Panc1 (cell line): ENCODE measurements at regions not wholly inside any gene's neighbourhood (a gene's known extent, or its start where the extent isn't known, plus 50 kb on each side); places are given as distances from the start of the nearest gene placed in this dataset.

ENCODE experiments used
- ATAC-seq: fragments of 200-7000 bp; cut with Tn5 transposase; 2 replicates; pipeline ENCODE4 v1.9.1; 2020; ENCODE audit warnings: mild to moderate bottlenecking, moderate library complexity
- BruUV-seq: library from RNA; stranded (reverse); fragments of 400-500 nt; replicated peaks from 2 replicates; lab custom pipeline; 2021; lab: Mats Ljungman, UMichigan
- CTCF ChIA-PET: fragments of 300-600 bp; sonication (Branson Sonifier 250); formaldehyde crosslinking; loops from one replicate; lab custom pipeline; 2022; ENCODE audit warnings: antibody characterized with exemption; lab: Charles Lee
- POLR2A ChIA-PET: fragments of 300-600 bp; sonication (Branson Sonifier 250); formaldehyde crosslinking; loops from one replicate; lab custom pipeline; 2022; ENCODE audit warnings: antibody characterized with exemption; lab: Charles Lee
- DNase-seq: peaks from one replicate; pipeline ENCODE4 v3.0.0-alpha.2; 2010; ENCODE audit warnings: low read depth, low spot score
- H3K27ac ChIP-seq: 2 replicates; pipeline ENCODE4 v1.5.1; 2011; ENCODE audit warnings: mild to moderate bottlenecking, low read length, inconsistent platforms
- H3K27me3 ChIP-seq: fragments of 200-500 bp; sonication (Bioruptor generic); 2 replicates; pipeline ENCODE4 v1.6.0; 2014; ENCODE audit warnings: low read length, inconsistent platforms; ENCODE audit not compliant: control insufficient read depth, insufficient read depth
- H3K36me3 ChIP-seq: fragments of 200-500 bp; sonication (Bioruptor generic); 2 replicates; pipeline ENCODE4 v1.5.1; 2014; ENCODE audit warnings: inconsistent platforms, mild to moderate bottlenecking, low read length, moderate library complexity; ENCODE audit not compliant: control insufficient read depth, insufficient read depth
- H3K4me1 ChIP-seq: 2 replicates; pipeline ENCODE4 v1.5.1; 2011; ENCODE audit warnings: inconsistent platforms, mild to moderate bottlenecking, low read length, moderate library complexity; ENCODE audit not compliant: control insufficient read depth, insufficient read depth
- H3K4me3 ChIP-seq, 2 experiments: 2 replicates each; pipeline ENCODE4 v1.5.1; 2011 to 2012; ENCODE audit warnings: low read depth in 2 of 2, low read length in 2 of 2, mild to moderate bottlenecking in 2 of 2, inconsistent platforms in 1 of 2, moderate library complexity in 1 of 2
- H3K9me3 ChIP-seq: fragments of 200-500 bp; sonication (Bioruptor generic); 2 replicates; pipeline ENCODE4 v1.5.1; 2014; ENCODE audit warnings: low read depth, mild to moderate bottlenecking, inconsistent platforms, low read length, moderate library complexity; ENCODE audit not compliant: control insufficient read depth, insufficient read depth
- POLR2AphosphoS5 ChIP-seq: IDR thresholded peaks from 2 replicates; pipeline ENCODE4 v1.6.1; 2012; ENCODE audit warnings: mild to moderate bottlenecking, low read depth, low read length, moderate library complexity
- SIN3A ChIP-seq: IDR thresholded peaks from 2 replicates; pipeline ENCODE4 v1.6.1; 2012; ENCODE audit warnings: low read depth, mild to moderate bottlenecking, low read length, moderate library complexity, borderline replicate concordance; ENCODE audit not compliant: insufficient read depth
- TCF7L2 ChIP-seq: IDR thresholded peaks from 2 replicates; pipeline ENCODE4 v1.6.1; 2011; ENCODE audit warnings: mild to moderate bottlenecking, low read depth, low read length, inconsistent platforms
- in situ Hi-C: cut with HindIII; loops from 2 replicates; pipeline ENCODE4 v1.10.0; 2016; ENCODE audit warnings: low sequenced_read_pairs, low pct_unique_long_range_greater_than_20kb
- intact Hi-C: fragments of 100-400 bp; cut with micrococcal nuclease; formaldehyde crosslinking; loops from one replicate; pipeline ENCODE4 v1.10.0; 2022; ENCODE audit not compliant: unreplicated experiment
- TF ChIP-seq, protein P1 (sequence below): fragments of 450-650 bp; IDR thresholded peaks from 2 replicates; pipeline ENCODE4 v1.5.1; 2017; ENCODE audit warnings: mild to moderate bottlenecking
- TF ChIP-seq, protein P2 (sequence below), 2 experiments: IDR thresholded peaks; 2 replicates each; pipeline ENCODE4 v1.6.1; 2011 to 2012; ENCODE audit warnings: low read depth in 2 of 2, control low read depth in 1 of 2, low read length in 1 of 2, mild to moderate bottlenecking in 1 of 2, moderate library complexity in 1 of 2; ENCODE audit not compliant: insufficient read depth in 1 of 2

GRCh38 chr7:110522761-110523200, 568.1 kb upstream of the LRRN3 start:
- DNase-seq (no peak), ATAC-seq (no peak)
- POLR2A ChIA-PET, result interaction anchor here (0.7 kb wide), 1 partner anchor 331 kb away, joined by 4 read pairs; no protein-coding TSS in a partner anchor
- in situ Hi-C loops, result no loop called here
- TF ChIP-seq TCF7L2 (no peak), POLR2AphosphoS5 (no peak), SIN3A (no peak)
- TF ChIP-seq, protein P1, sequence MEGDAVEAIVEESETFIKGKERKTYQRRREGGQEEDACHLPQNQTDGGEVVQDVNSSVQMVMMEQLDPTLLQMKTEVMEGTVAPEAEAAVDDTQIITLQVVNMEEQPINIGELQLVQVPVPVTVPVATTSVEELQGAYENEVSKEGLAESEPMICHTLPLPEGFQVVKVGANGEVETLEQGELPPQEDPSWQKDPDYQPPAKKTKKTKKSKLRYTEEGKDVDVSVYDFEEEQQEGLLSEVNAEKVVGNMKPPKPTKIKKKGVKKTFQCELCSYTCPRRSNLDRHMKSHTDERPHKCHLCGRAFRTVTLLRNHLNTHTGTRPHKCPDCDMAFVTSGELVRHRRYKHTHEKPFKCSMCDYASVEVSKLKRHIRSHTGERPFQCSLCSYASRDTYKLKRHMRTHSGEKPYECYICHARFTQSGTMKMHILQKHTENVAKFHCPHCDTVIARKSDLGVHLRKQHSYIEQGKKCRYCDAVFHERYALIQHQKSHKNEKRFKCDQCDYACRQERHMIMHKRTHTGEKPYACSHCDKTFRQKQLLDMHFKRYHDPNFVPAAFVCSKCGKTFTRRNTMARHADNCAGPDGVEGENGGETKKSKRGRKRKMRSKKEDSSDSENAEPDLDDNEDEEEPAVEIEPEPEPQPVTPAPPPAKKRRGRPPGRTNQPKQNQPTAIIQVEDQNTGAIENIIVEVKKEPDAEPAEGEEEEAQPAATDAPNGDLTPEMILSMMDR, result no peak
- TF ChIP-seq, protein P2, sequence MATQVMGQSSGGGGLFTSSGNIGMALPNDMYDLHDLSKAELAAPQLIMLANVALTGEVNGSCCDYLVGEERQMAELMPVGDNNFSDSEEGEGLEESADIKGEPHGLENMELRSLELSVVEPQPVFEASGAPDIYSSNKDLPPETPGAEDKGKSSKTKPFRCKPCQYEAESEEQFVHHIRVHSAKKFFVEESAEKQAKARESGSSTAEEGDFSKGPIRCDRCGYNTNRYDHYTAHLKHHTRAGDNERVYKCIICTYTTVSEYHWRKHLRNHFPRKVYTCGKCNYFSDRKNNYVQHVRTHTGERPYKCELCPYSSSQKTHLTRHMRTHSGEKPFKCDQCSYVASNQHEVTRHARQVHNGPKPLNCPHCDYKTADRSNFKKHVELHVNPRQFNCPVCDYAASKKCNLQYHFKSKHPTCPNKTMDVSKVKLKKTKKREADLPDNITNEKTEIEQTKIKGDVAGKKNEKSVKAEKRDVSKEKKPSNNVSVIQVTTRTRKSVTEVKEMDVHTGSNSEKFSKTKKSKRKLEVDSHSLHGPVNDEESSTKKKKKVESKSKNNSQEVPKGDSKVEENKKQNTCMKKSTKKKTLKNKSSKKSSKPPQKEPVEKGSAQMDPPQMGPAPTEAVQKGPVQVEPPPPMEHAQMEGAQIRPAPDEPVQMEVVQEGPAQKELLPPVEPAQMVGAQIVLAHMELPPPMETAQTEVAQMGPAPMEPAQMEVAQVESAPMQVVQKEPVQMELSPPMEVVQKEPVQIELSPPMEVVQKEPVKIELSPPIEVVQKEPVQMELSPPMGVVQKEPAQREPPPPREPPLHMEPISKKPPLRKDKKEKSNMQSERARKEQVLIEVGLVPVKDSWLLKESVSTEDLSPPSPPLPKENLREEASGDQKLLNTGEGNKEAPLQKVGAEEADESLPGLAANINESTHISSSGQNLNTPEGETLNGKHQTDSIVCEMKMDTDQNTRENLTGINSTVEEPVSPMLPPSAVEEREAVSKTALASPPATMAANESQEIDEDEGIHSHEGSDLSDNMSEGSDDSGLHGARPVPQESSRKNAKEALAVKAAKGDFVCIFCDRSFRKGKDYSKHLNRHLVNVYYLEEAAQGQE (IDR thresholded peaks at IDR 0.05; ENCODE audit: insufficient read depth in 1 of 2, low read depth in 2 of 2, low read length in 1 of 2), result no peak
- Histone ChIP-seq H3K27ac (no peak overlapping the region), H3K36me3 (no peaks in the 10 kb centered on the region; the same call in 1 of the 2 replicates), H3K9me3 (no peaks in the 10 kb centered on the region), H3K27me3 (no peaks in the 10 kb centered on the region), H3K4me3 (no peak overlapping the region), H3K4me1 (no peaks in the 10 kb centered on the region)
- CTCF ChIA-PET, result no interaction called here
- intact Hi-C loops, result no loop called here
- no TSS peak for BruUV-seq

- BruUV-seq, result no TSS peak
- in situ Hi-C loops, result no loop called here
- ChIA-PET CTCF (no interaction called here), POLR2A (no interaction called here)
- Histone ChIP-seq H3K27me3 (no peaks in the 10 kb centered on the region), H3K27ac (no peak overlapping the region), H3K4me1 (no peaks in the 10 kb centered on the region), H3K4me3 (no peak overlapping the region), H3K36me3 (no peaks in the 10 kb centered on the region), H3K9me3 (no peaks in the 10 kb centered on the region)
- TF ChIP-seq SIN3A, result no peak
- TF ChIP-seq, protein P1, result no peak
- no peak for TF ChIP-seq POLR2AphosphoS5
- no peak for TF ChIP-seq TCF7L2
- TF ChIP-seq, protein P2 (IDR thresholded peaks at IDR 0.05; ENCODE audit: insufficient read depth in 1 of 2, low read depth in 2 of 2, low read length in 1 of 2), result no peak
- no peak for DNase-seq
- intact Hi-C loops, result no loop called here
- ATAC-seq, result no peak
Measured at GRCh38 chr7:110529175-110529574, 561.8 kb upstream of the LRRN3 start.
